NCI-H774 (cell line): ENCODE measurements at regions not wholly inside any gene's neighbourhood (a gene's known extent, or its start where the extent isn't known, plus 50 kb on each side); places are given as distances from the start of the nearest gene placed in this dataset.
"Not testable (repeated sequence)": the region's sequence is repeated elsewhere in the genome, so short reads cannot be mapped to it uniquely, and the experiment has no call there.

Source experiments
- DNase-seq: peaks from one replicate; lab custom pipeline; 2025; lab: John Stamatoyannopoulos, UW

GRCh38 chr16:87156195-87156594, 161.0 kb downstream of the C16orf95 start:
- DNase-seq = no peak

GRCh38 chr16:87160234-87160636, 157.0 kb downstream of the C16orf95 start:
- no peak for DNase-seq

GRCh38 chr16:87160701-87161337, 156.4 kb downstream of the C16orf95 start:
- DNase-seq = no peak

GRCh38 chr16:87161410-87161809, 155.8 kb downstream of the C16orf95 start:
- DNase-seq = not testable (repeated sequence)

GRCh38 chr16:87161822-87162676, 155.1 kb downstream of the C16orf95 start:
- no peak for DNase-seq

- not testable (repeated sequence) for DNase-seq
Observed at GRCh38 chr16:87162799-87163198, 154.4 kb downstream of the C16orf95 start.

- DNase-seq = no peak
Observed at GRCh38 chr16:87163637-87164036, 153.6 kb downstream of the C16orf95 start.

GRCh38 chr16:87165151-87165550, 152.0 kb downstream of the C16orf95 start:
- no peak for DNase-seq

- DNase-seq = no peak
Observed at GRCh38 chr16:87165885-87166284, 151.3 kb downstream of the C16orf95 start.

- DNase-seq = no peak
Observed at GRCh38 chr16:87166321-87166720, 150.9 kb downstream of the C16orf95 start.

- no peak for DNase-seq
Observed at GRCh38 chr16:87166934-87167333, 150.3 kb downstream of the C16orf95 start.

GRCh38 chr16:87169509-87169995, 147.6 kb downstream of the C16orf95 start:
- peak; percentile 26 for DNase-seq

GRCh38 chr16:87170310-87170709, 146.9 kb downstream of the C16orf95 start:
- no peak for DNase-seq

GRCh38 chr16:87171723-87172122, 145.5 kb downstream of the C16orf95 start:
- no peak for DNase-seq

- DNase-seq = no peak
Observed at GRCh38 chr16:87172632-87173031, 144.6 kb downstream of the C16orf95 start.

GRCh38 chr16:87173294-87173893, 143.8 kb downstream of the C16orf95 start:
- DNase-seq = no peak

- no peak for DNase-seq
Observed at GRCh38 chr16:87174061-87174460, 143.1 kb downstream of the C16orf95 start.

GRCh38 chr16:87176735-87177134, 140.5 kb downstream of the C16orf95 start:
- no peak for DNase-seq

GRCh38 chr16:87177673-87178072, 139.5 kb downstream of the C16orf95 start:
- DNase-seq = no peak

GRCh38 chr16:87178177-87178863, 138.9 kb downstream of the C16orf95 start:
- DNase-seq = no peak

GRCh38 chr16:87178977-87179376, 138.2 kb downstream of the C16orf95 start:
- no peak for DNase-seq

GRCh38 chr16:87180069-87180468, 137.1 kb downstream of the C16orf95 start:
- DNase-seq = no peak
